GM18861 (cell line): ENCODE measurements at regions not wholly inside any gene's neighbourhood (a gene's known extent, or its start where the extent isn't known, plus 50 kb on each side); places are given as distances from the start of the nearest gene placed in this dataset.
"Not testable (repeated sequence)": the region's sequence is repeated elsewhere in the genome, so short reads cannot be mapped to it uniquely, and the experiment has no call there.

Source experiments
- ATAC-seq: cut with Tn5 transposase; IDR thresholded peaks from one replicate; pipeline ENCODE4 v1.9.1; 2021; ENCODE audit not compliant: unreplicated experiment

DNA sequence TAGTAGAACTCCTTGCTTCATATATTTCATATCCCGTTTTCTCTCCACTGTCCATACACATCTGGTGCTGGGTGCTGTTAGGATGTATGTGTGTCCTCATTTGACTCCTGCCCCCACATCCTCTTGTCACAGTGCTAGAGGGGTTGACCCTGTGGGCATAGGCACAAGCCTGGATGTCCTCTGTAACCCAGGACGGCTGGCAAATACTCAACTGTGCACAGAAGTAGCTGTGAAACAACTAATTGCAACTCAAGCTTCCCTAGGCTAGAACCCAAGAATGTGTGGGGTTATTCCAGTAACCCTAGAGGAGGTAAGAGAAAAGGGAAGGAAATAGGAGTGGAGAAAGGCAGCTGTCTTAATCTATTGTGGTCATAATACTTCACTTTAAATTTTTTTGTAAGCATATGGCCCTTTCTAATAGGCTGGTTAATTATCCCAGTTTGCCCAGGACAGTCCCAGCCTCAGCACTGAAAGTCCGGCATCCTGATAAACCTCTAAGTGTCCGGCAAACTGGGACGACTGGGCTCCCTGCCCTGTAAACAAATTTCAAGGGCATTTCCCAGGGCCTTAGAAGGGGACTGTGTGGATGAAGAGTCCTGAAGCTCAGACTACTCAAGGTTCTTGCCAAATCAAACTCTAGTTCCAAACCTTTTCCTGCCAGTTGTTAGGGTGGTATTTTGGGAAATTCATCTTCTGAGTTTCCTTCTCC lies 283.2 kb upstream of the CELF2 start:
- no peak for ATAC-seq

DNA sequence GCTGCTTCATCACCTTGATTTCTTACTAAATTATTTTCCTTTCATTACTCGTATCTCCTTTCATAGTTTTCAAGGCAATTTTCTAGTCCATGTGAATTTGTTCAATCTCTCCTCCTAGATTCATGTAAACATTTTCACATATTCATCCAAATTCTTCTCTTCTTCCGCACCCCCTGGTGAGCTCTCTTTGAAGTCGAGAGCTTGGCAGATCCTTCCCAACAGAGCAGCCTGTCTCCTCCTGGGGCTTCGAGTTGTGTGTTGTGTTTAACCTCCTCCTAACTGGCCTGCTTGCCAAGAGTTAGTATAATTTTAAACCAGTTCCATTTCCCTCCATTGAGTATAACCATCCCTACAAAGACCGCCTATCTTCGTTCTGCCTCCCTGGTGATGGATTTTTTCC lies 272.4 kb upstream of the CELF2 start:
- ATAC-seq, result no peak

- ATAC-seq, result no peak
These were observed 262.2 kb upstream of the CELF2 start for GRCh38 chr10:10755490-10755889.

DNA sequence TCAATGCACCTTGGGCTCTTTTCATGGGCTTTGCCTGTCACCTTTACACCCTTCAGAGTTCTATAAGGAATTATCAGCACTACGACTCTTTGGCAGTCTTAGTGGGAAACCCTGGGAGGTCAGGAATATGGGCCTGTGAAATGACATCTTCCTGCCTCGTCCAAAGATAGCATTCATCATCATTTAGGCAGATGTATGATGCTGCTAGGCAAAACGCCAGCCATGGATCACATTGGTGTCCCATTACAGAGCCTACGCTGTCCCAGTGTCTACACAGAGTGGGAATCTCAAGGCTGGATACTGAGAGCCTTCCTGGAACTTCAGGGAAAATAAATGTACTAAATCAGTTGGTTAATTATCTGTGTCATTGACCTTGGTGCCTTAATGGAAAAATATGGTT lies 259.4 kb upstream of the CELF2 start:
- no peak for ATAC-seq

GRCh38 chr10:10759806-10760205 lies 257.9 kb upstream of the CELF2 start:
- ATAC-seq, result not testable (repeated sequence)

DNA sequence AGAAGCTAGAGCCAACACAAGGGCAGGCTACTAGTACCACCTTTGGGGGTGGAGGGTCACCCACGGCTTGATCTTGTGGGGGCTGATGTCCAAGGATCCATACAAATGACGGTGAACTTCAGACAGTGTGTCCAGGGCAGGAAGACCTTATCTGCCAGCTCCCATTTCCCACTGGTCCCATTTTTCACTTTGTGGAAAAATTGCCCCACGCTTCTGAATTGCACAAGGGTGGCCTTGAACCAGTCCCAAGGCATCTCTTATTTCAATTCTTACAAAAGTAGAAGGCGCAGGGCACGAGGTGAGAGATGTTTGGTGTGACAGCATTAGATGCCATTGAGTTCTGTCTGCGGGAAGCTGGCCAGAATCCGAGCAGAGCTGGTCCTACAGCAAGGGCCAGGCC lies 252.7 kb upstream of the CELF2 start:
- no peak for ATAC-seq

- no peak for ATAC-seq
These were observed 245.3 kb upstream of the CELF2 start for GRCh38 chr10:10772411-10772810.

- ATAC-seq, result no peak
These were observed 244.7 kb upstream of the CELF2 start for GRCh38 chr10:10772874-10773508.

DNA sequence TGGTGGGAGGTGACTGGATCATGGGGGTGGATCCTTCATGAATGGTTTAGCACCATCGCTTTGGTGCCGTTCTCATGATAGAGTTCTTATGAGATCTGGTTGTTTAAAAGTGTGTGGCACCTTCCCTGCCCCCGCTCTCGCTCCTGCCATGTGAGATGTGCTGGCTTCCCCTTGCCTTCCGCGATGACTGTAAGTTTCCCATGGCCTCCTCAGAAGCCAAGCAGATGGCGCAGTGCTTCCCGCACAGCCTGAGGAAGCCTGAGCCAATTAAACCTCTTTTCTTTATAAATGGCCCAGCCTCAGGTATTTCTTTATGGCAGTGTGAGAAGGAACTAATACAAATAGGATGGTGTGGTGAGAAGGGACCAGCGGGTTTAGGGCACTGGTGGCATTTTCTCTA lies 243.3 kb upstream of the CELF2 start:
- no peak for ATAC-seq

- ATAC-seq, result no peak
These were observed 241.3 kb upstream of the CELF2 start for GRCh38 chr10:10776363-10776762.

- ATAC-seq, result no peak
These were observed 240.4 kb upstream of the CELF2 start for GRCh38 chr10:10777279-10777678.

GRCh38 chr10:10777723-10778122 lies 239.9 kb upstream of the CELF2 start:
- no peak for ATAC-seq

DNA sequence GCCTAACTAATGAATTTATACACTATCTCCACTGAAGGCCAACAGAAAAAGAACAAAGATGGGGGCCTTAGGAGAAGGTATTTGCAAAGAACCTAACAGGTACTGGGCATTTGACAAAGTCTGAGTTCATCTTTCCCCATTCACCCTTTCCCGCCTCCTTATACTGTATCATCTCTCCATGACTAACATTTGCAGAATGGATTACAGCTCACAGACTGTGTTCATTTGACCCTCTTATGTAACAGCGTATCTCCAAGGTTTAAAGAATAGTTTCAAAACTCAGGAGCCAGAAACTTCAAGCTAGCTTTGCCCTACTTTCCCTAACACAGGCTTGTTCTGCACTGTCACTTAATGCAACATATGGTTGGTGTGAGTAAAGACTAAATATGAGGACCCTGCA lies 238.7 kb upstream of the CELF2 start:
- no peak for ATAC-seq

DNA sequence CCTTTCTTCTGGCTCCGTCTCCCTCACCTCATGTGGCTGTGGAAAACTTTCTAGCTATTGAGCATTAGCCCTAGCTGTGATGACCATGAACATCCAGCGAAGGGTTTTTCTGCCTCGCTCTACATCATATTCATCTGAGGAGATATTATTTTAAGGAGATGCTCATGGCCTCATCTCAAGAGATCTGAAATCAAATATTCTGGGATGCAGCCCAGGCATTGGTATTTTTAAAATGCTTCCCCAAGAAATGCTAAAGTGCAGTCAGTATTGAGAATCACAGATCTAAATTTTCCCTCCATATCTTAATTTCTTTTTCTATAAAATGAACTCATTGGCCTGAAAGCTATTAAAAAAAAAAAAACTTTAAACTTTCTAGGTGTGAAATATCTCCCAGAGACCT lies 238.2 kb upstream of the CELF2 start:
- no peak for ATAC-seq

- no peak for ATAC-seq
These were observed 236.9 kb upstream of the CELF2 start for GRCh38 chr10:10780746-10781145.

DNA sequence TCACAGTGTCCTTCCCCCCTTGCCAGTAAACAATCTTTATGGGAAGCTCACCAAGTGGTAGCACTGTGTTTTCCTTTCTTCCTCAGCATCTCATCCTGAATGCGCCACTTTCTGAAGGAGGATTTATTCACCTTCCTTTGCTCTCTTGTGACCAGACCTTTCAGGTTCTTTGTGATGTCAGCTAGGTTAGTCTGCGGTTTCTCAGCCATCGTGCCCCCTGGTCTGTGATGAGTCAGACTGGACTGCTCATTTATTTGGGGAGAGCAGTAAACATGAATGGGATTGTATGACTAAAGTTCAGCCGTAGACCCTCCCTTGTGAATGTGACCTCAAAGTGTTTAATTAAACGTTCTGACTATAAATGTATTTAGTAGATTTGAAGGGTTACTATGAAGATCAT lies 235.1 kb upstream of the CELF2 start:
- no peak for ATAC-seq

DNA sequence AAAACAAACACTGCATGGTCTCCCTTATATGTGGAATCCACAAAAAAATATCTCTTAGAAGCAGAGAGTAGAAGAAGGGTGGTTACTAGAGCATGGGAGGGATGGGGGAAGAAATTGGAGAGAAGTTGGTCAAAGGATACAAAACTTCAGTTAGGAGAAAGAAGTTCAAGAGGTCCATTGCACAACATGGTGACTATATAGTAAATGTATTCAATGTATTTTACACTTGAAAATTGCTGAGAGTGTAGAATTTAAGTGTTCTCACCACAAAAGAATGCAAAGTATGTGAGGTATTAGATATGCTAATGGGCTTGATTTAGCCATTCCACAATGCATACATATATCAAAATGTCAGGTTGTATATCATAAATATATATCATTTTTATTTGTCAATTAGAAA lies 232.0 kb upstream of the CELF2 start:
- no peak for ATAC-seq

DNA sequence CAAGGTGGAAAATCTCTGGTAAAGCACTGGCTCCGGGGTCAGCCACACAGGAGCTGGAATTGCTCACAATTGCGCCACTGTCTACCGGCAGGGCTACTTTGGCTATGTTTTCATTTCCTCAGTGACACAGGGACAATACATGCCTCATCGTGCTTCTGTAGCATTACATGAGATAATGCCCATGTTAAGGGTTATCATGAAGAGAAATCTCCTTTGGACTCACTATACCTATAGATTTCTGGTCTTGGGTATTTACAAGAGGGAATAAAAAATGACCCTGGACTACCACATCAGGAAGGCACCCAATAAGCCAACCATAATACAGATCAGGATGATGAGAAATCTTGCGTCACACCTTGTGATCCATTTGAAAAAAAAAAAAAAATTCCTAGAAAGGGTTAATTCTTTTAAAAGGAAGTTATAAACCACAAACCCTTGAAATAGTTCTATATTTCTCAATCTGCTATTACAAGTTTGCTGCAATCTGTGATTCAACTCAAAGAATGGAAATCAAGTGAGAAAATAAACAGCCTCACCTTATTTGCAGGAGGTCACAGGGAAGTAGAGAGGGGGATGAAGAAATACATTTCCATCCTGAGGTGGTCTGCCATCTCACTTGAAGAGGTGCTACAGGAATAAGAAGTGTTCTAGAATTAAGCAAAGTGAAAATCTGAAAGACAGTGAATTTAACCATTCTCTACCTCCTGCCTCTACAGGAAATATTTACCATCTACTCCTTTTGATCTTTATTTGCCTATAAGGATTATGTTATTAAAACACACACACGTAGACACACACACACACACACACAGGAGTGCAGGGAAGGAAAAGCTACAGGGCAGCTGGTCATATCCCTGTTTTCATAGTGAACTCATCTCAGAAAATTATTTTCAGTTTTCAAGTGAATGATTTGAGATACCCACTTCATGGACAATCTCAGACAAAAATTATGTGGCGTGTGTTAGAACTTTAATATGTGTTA lies 231.3 kb upstream of the CELF2 start:
- ATAC-seq, result no peak

GRCh38 chr10:10787586-10787985 lies 230.1 kb upstream of the CELF2 start:
- no peak for ATAC-seq

- no peak for ATAC-seq
These were observed 228.9 kb upstream of the CELF2 start for GRCh38 chr10:10788761-10789160.

DNA sequence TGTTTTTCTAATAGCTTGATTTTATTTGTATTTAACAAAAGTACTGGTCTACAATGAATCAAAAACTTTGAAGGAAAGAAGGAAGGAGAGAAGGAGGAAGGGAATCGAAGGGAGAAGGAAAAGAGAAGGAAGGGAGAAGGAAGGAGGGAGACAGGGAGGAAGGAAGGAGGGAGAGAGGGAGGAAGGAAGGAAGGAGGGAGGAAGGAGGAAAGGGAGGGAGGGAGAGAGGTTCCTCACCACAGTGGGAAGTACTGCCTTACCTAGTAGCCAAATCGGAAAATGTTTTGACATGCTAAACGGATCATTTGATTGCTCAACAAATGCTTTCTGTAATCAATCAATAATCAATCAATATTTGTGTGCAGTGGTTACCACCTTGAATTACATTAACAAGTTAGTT lies 225.8 kb upstream of the CELF2 start:
- ATAC-seq, result no peak

GRCh38 chr10:10792681-10793080 lies 225.0 kb upstream of the CELF2 start:
- no peak for ATAC-seq
